ENCODE measurements at regions not wholly inside any gene's neighbourhood (a gene's known extent, or its start where the extent isn't known, plus 50 kb on each side); places are given as distances from the start of the nearest gene placed in this dataset.

GRCh38 chr19:33900817-33901216 is 104.1 kb downstream of the KCTD15 start:
- DNase-seq (ENCODE audit: low read depth), result no peak

GRCh38 chr19:33902395-33902794 is 105.7 kb downstream of the KCTD15 start:
- no peak for DNase-seq (ENCODE audit: low read depth)

GRCh38 chr19:33902802-33903488 is 106.3 kb downstream of the KCTD15 start:
- no peak for DNase-seq (ENCODE audit: low read depth)

GRCh38 chr19:33903489-33903850 is 106.8 kb downstream of the KCTD15 start:
- no peak for DNase-seq (ENCODE audit: low read depth)

- no peak for DNase-seq (ENCODE audit: low read depth)
Observed at GRCh38 chr19:33904681-33905080, 108.0 kb downstream of the KCTD15 start.

GRCh38 chr19:33905473-33905936 is 108.8 kb downstream of the KCTD15 start:
- DNase-seq (ENCODE audit: low read depth), result no peak

GRCh38 chr19:33905937-33906577 is 109.4 kb downstream of the KCTD15 start:
- DNase-seq (ENCODE audit: low read depth), result peak; percentile 25

GRCh38 chr19:33906578-33907335 is 110.1 kb downstream of the KCTD15 start:
- no peak for DNase-seq (ENCODE audit: low read depth)

GRCh38 chr19:33910922-33911321 is 114.3 kb downstream of the KCTD15 start:
- DNase-seq (ENCODE audit: low read depth), result no peak

- DNase-seq (ENCODE audit: low read depth), result no peak
Observed at GRCh38 chr19:33914599-33914998, 117.9 kb downstream of the KCTD15 start.

- DNase-seq (ENCODE audit: low read depth), result no peak
Observed at GRCh38 chr19:33916792-33917191, 120.1 kb downstream of the KCTD15 start.

- no peak for DNase-seq (ENCODE audit: low read depth)
Observed at GRCh38 chr19:33919291-33919690, 122.6 kb downstream of the KCTD15 start.

- DNase-seq (ENCODE audit: low read depth), result no peak
Observed at GRCh38 chr19:33921165-33921564, 124.5 kb downstream of the KCTD15 start.

- DNase-seq (ENCODE audit: low read depth), result no peak
Observed at GRCh38 chr19:33926306-33926705, 129.6 kb downstream of the KCTD15 start.

GRCh38 chr19:33927789-33928457 is 131.3 kb downstream of the KCTD15 start:
- DNase-seq (ENCODE audit: low read depth), result no peak

- no peak for DNase-seq (ENCODE audit: low read depth)
Observed at GRCh38 chr19:33928458-33928950, 131.8 kb downstream of the KCTD15 start.

GRCh38 chr19:33933931-33934330 is 137.3 kb downstream of the KCTD15 start:
- DNase-seq (ENCODE audit: low read depth), result no peak

GRCh38 chr19:33938821-33939220 is 142.2 kb downstream of the KCTD15 start:
- no peak for DNase-seq (ENCODE audit: low read depth)

GRCh38 chr19:33941133-33941532 is 144.5 kb downstream of the KCTD15 start:
- DNase-seq (ENCODE audit: low read depth), result no peak

- DNase-seq (ENCODE audit: low read depth), result no peak
Observed at GRCh38 chr19:33946535-33947264, 150.0 kb downstream of the KCTD15 start.

GRCh38 chr19:33947265-33947964 is 150.7 kb downstream of the KCTD15 start:
- DNase-seq (ENCODE audit: low read depth), result no peak

Measured in fibroblast of gingiva (primary cell).